GM10266 (cell line): ENCODE measurements at regions not wholly inside any gene's neighbourhood (a gene's known extent, or its start where the extent isn't known, plus 50 kb on each side); places are given as distances from the start of the nearest gene placed in this dataset.

Source experiments
- DNase-seq: peaks from one replicate; pipeline ENCODE4 v3.0.0; 2012; ENCODE audit errors: extremely low spot score
- CTCF ChIP-seq: IDR thresholded peaks from 2 replicates; pipeline ENCODE4 v1.5.1; 2012; ENCODE audit warnings: mild to moderate bottlenecking, low read depth; ENCODE audit not compliant: control insufficient read depth, insufficient read depth; ENCODE audit errors: missing control alignments

GRCh38 chr3:44186111-44186672, 55.5 kb upstream of the TOPAZ1 start:
- no peak for DNase-seq
- no peak for TF ChIP-seq CTCF

GRCh38 chr3:44186712-44187111, 55.0 kb upstream of the TOPAZ1 start:
- no peak for TF ChIP-seq CTCF
- no peak for DNase-seq
